SK-N-SH (cell line): ENCODE measurements at regions not wholly inside any gene's neighbourhood (a gene's known extent, or its start where the extent isn't known, plus 50 kb on each side); places are given as distances from the start of the nearest gene placed in this dataset.

ENCODE experiments used
- CTCF ChIA-PET: fragments of 300-600, 350-600 bp; formaldehyde crosslinking; extraction: SDS; loops from one replicate; lab custom pipeline; 2021; lab: Yijun Ruan, JAX
- POLR2A ChIA-PET: fragments of 350-600 bp; sonication (Branson Sonifier 250); formaldehyde crosslinking; extraction: SDS; loops from one replicate; lab custom pipeline; 2020; ENCODE audit warnings: antibody characterized with exemption, inconsistent platforms; lab: Yijun Ruan, JAX
- DNase-seq: peaks from one replicate; pipeline ENCODE4 v3.0.0; 2012
- H2AFZ ChIP-seq: fragments of 200-600 bp; sonication (generic); 2 replicates; pipeline ENCODE4 v1.8.1; 2016; ENCODE audit warnings: antibody characterized with exemption, mild to moderate bottlenecking, low read depth
- H3F3A ChIP-seq: fragments of 200-600 bp; sonication (generic); replicated peaks from 2 replicates; pipeline ENCODE3; 2016; ENCODE audit warnings: antibody characterized with exemption, mild to moderate bottlenecking; ENCODE audit not compliant: insufficient read depth
- H3K27ac ChIP-seq, 2 experiments: fragments of 200-500 bp in 1 of 2; fragments of 200-600 bp in 1 of 2; sonication (Bioruptor generic) in 1 of 2; sonication (generic), shearing (Covaris generic) in 1 of 2; 2 replicates each; pipeline versions ENCODE4 v1.5.1 to v1.6.1; 2014 to 2016; ENCODE audit warnings: low read depth in 2 of 2, inconsistent platforms in 1 of 2, low read length in 1 of 2, mild to moderate bottlenecking in 1 of 2, mixed read lengths in 1 of 2
- H3K27me3 ChIP-seq: fragments of 200-600 bp; sonication (generic), shearing (Covaris generic); 2 replicates; pipeline ENCODE4 v1.6.1; 2016; ENCODE audit warnings: mixed run types; ENCODE audit not compliant: insufficient read depth
- H3K36me3 ChIP-seq, 2 experiments: fragments of 200-500 bp in 1 of 2; fragments of 200-600 bp in 1 of 2; sonication (Bioruptor generic) in 1 of 2; sonication (generic) in 1 of 2; replicated peaks in 1 of 2; 2 replicates each; pipeline versions ENCODE3 to v1.5.1; 2014 to 2016; ENCODE audit warnings: low read length in 1 of 2, mild to moderate bottlenecking in 1 of 2; ENCODE audit not compliant: insufficient read depth in 2 of 2, control insufficient read depth in 1 of 2
- H3K4me1 ChIP-seq, 2 experiments: fragments of 200-500 bp in 1 of 2; fragments of 200-600 bp in 1 of 2; sonication (Bioruptor generic) in 1 of 2; sonication (generic), shearing (Covaris generic) in 1 of 2; 2 replicates each; pipeline versions ENCODE4 v1.5.1 to v1.6.1; 2014 to 2016; ENCODE audit warnings: low read depth in 1 of 2, low read length in 1 of 2, mixed run types in 1 of 2; ENCODE audit not compliant: insufficient read depth in 2 of 2, control insufficient read depth in 1 of 2
- H3K4me2 ChIP-seq: fragments of 200-600 bp; sonication (generic), shearing (Covaris generic); 2 replicates; pipeline ENCODE4 v1.6.1; 2017; ENCODE audit warnings: mixed run types
- H3K4me3 ChIP-seq, 2 experiments: fragments of 200-500 bp in 1 of 2; fragments of 200-600 bp in 1 of 2; sonication (Bioruptor generic) in 1 of 2; sonication (generic), shearing (Covaris generic) in 1 of 2; 2 replicates each; pipeline versions ENCODE4 v1.5.1 to v1.8.1; 2014 to 2016; ENCODE audit warnings: low read depth in 2 of 2, inconsistent platforms in 1 of 2, low read length in 1 of 2, mild to moderate bottlenecking in 1 of 2, mixed read lengths in 1 of 2, moderate library complexity in 1 of 2
- H3K79me2 ChIP-seq: fragments of 200-600 bp; sonication (generic); 2 replicates; pipeline ENCODE4 v1.8.1; 2017; ENCODE audit warnings: mild to moderate bottlenecking; ENCODE audit not compliant: insufficient read depth
- H3K9ac ChIP-seq: fragments of 200-600 bp; sonication (generic); 2 replicates; pipeline ENCODE4 v1.6.1; 2017; ENCODE audit warnings: mixed run types
- H3K9me2 ChIP-seq: fragments of 200-600 bp; sonication (generic); 2 replicates; pipeline ENCODE4 v1.6.1; 2017; ENCODE audit warnings: mixed run types
- H3K9me3 ChIP-seq: fragments of 200-600 bp; sonication (generic); 2 replicates; pipeline ENCODE4 v1.6.1; 2017; ENCODE audit warnings: mixed run types, mild to moderate bottlenecking, moderate library complexity
- H4K20me1 ChIP-seq: fragments of 200-600 bp; sonication (generic); 2 replicates; pipeline ENCODE4 v1.6.1; 2017; ENCODE audit warnings: mild to moderate bottlenecking, mixed run types; ENCODE audit not compliant: insufficient read depth
- CTCF ChIP-seq: fragments of 200-600 bp; sonication (generic); IDR thresholded peaks from 2 replicates; pipeline ENCODE4 v1.6.1; 2017; ENCODE audit warnings: antibody characterized with exemption, mild to moderate bottlenecking, moderate library complexity
- EP300 ChIP-seq, 2 experiments: IDR thresholded peaks; 2 replicates each; pipeline versions ENCODE4 v1.4.0 to v1.6.1; 2012; ENCODE audit warnings: borderline replicate concordance in 1 of 2, low read depth in 1 of 2, low read length in 1 of 2
- EZH2phosphoT487 ChIP-seq: fragments of 200-600 bp; sonication (generic); IDR thresholded peaks from 2 replicates; pipeline ENCODE4 v1.6.1; 2017; ENCODE audit warnings: low read depth, mixed run types, mild to moderate bottlenecking, antibody characterized with exemption, moderate library complexity, borderline replicate concordance
- FOSL2 ChIP-seq: IDR thresholded peaks from 2 replicates; pipeline ENCODE4 v1.4.0; 2012; ENCODE audit warnings: low read depth, mild to moderate bottlenecking, moderate library complexity, borderline replicate concordance
- GABPA ChIP-seq: IDR thresholded peaks from 2 replicates; pipeline ENCODE4 v1.4.0; 2012; ENCODE audit warnings: low read depth, mild to moderate bottlenecking
- JUND ChIP-seq: IDR thresholded peaks from 2 replicates; pipeline ENCODE4 v1.4.0; 2012
- MXI1 ChIP-seq: IDR thresholded peaks from 2 replicates; pipeline ENCODE4 v1.6.1; 2012; ENCODE audit warnings: mild to moderate bottlenecking, low read depth, low read length, improper control_type of control experiment
- NRF1 ChIP-seq: IDR thresholded peaks from 2 replicates; pipeline ENCODE4 v1.6.1; 2012; ENCODE audit warnings: low read depth, mild to moderate bottlenecking, low read length
- PBX3 ChIP-seq: IDR thresholded peaks from 2 replicates; pipeline ENCODE4; 2012
- RAD21 ChIP-seq: IDR thresholded peaks from 2 replicates; pipeline ENCODE4 v1.6.1; 2012; ENCODE audit warnings: mild to moderate bottlenecking, low read length
- RCOR1 ChIP-seq: fragments of 150-350 bp; IDR thresholded peaks from 2 replicates; pipeline ENCODE4 v1.6.1; 2017; ENCODE audit warnings: antibody characterized with exemption, low read length
- RXRA ChIP-seq: IDR thresholded peaks from 2 replicates; pipeline ENCODE4 v1.4.0; 2012; ENCODE audit warnings: low read depth, mild to moderate bottlenecking, borderline replicate concordance
- SIN3A ChIP-seq: IDR thresholded peaks from 2 replicates; pipeline ENCODE4 v1.6.1; 2012; ENCODE audit warnings: low read depth, mild to moderate bottlenecking, low read length, moderate library complexity, borderline replicate concordance
- TCF12 ChIP-seq: IDR thresholded peaks from 2 replicates; pipeline ENCODE4 v1.4.0; 2012
- TEAD4 ChIP-seq: IDR thresholded peaks from 2 replicates; pipeline ENCODE4 v1.4.0; 2012; ENCODE audit warnings: mild to moderate bottlenecking, borderline replicate concordance; ENCODE audit not compliant: insufficient read depth
- ZBTB33 ChIP-seq: IDR thresholded peaks from 2 replicates; pipeline ENCODE4 v1.4.0; 2012; ENCODE audit warnings: low read depth, borderline replicate concordance
- whole genome bisulfite sequencing: methylation state at CpG from one replicate; pipeline ENCODE4 v1.1.6; 2017; ENCODE audit warnings: low lambda C conversion rate; 5-methylcytosine and 5-hydroxymethylcytosine counted together
- TF ChIP-seq, protein P1 (sequence below): IDR thresholded peaks from 2 replicates; pipeline ENCODE4 v1.4.0; 2012; ENCODE audit warnings: low read depth, borderline replicate concordance

DNA sequence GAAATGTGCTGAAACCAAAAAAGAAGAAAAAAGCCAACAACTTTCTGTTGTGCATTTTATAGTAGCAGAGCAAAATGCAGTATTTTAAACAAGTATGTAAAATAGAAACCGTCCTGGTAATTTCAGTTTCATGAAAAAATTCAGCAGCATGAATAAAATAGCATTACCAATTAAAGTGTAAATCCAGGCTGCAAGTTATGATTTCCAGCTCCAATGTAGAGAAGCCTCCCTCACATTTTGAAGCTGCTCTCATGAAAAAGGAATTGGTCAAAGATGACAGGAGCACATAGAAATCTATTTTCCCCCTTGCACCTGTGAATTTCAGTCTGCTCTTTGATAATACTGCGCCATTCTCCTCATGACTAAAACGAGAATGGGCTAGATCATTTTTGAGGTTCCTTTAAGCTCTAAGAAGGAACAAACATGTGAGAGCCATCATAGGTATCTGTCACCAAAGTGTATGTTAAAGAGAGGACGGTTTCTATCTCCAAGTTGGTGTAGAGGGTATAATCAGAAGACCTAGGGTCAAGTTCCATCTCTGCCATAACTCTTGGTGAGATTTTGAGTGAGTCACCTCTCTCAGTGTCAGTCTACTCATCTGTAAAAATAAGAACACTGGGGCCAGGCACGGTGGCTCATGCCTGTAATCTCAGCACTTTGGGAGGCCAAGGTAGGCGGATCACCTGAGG, 107.5 kb downstream of the MTPAP start:
- ChIA-PET CTCF (interaction anchor here (0.7 to 7.4 kb wide), 32 partner anchors 9 to 510 kb away, joined by 3 to 131 read pairs (median 4); no protein-coding TSS in a partner anchor), POLR2A (no interaction called here)
- 75% methylated on average over 6 of the region's 6 CpGs for WGBS
- no peak overlapping the region for H3K9ac ChIP-seq
- H3K9me3 ChIP-seq, result no peaks in the 10 kb centered on the region
- TF ChIP-seq JUND (no peak), FOSL2 (no peak), EP300 (IDR thresholded peaks at IDR 0.05; ENCODE audit: borderline replicate concordance in 1 of 2, low read depth in 1 of 2, low read length in 1 of 2) (no peak), ZBTB33 (no peak), EZH2phosphoT487 (no peak), NRF1 (no peak), RXRA (no peak), TCF12 (no peak), TEAD4 (no peak), RCOR1 (no peak), RAD21 (no peak), SIN3A (no peak), CTCF (no peak), MXI1 (no peak), PBX3 (no peak), GABPA (no peak)
- TF ChIP-seq, protein P1, sequence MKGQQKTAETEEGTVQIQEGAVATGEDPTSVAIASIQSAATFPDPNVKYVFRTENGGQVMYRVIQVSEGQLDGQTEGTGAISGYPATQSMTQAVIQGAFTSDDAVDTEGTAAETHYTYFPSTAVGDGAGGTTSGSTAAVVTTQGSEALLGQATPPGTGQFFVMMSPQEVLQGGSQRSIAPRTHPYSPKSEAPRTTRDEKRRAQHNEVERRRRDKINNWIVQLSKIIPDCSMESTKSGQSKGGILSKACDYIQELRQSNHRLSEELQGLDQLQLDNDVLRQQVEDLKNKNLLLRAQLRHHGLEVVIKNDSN, result no peak
- H3K27me3 ChIP-seq, result no peaks in the 10 kb centered on the region
- no peaks in the 10 kb centered on the region for H3K36me3 ChIP-seq
- H3K4me1 ChIP-seq, result no peaks in the 10 kb centered on the region
- H3F3A ChIP-seq, result no peaks in the 10 kb centered on the region
- H3K4me2 ChIP-seq, result no peak overlapping the region
- no peak overlapping the region for H3K4me3 ChIP-seq
- no peak for DNase-seq
- no peaks in the 10 kb centered on the region for H3K79me2 ChIP-seq
- H2AFZ ChIP-seq, result no peak overlapping the region
- no peaks in the 10 kb centered on the region for H3K9me2 ChIP-seq
- no peak overlapping the region for H3K27ac ChIP-seq
- no peaks in the 10 kb centered on the region for H4K20me1 ChIP-seq
